Lung microvascular endothelial cell (primary cell): ENCODE measurements at regions not wholly inside any gene's neighbourhood (a gene's known extent, or its start where the extent isn't known, plus 50 kb on each side); places are given as distances from the start of the nearest gene placed in this dataset.

ENCODE experiments used
- DNase-seq, 2 donors: peaks; one replicate each; pipeline versions ENCODE4 v3.0.0 to v3.0.0-alpha.2; 2010; ENCODE audit warnings: low read depth in 2 of 2

GRCh38 chr10:105914432-105914831 is 1250.1 kb downstream of the SORCS1 start:
- DNase-seq = no peak

GRCh38 chr10:105908701-105909100 is 1255.8 kb downstream of the SORCS1 start:
- DNase-seq = no peak

GRCh38 chr10:105885495-105885894 is 1244.4 kb downstream of the SORCS3 start:
- no peak for DNase-seq

GRCh38 chr10:105879401-105879800 is 1238.3 kb downstream of the SORCS3 start:
- no peak for DNase-seq

GRCh38 chr10:105875050-105875449 is 1234.0 kb downstream of the SORCS3 start:
- no peak for DNase-seq

GRCh38 chr10:105872665-105873064 is 1231.6 kb downstream of the SORCS3 start:
- DNase-seq = no peak

- DNase-seq = no peak
These were observed 1227.8 kb downstream of the SORCS3 start for GRCh38 chr10:105868935-105869334.

- DNase-seq = no peak
These were observed 1223.8 kb downstream of the SORCS3 start for GRCh38 chr10:105864854-105865253.

- DNase-seq = no peak
These were observed 1216.5 kb downstream of the SORCS3 start for GRCh38 chr10:105857268-105858264.

GRCh38 chr10:105855791-105856190 is 1214.7 kb downstream of the SORCS3 start:
- no peak for DNase-seq

- DNase-seq = no peak
These were observed 1203.8 kb downstream of the SORCS3 start for GRCh38 chr10:105844676-105845570.

- no peak for DNase-seq
These were observed 1203.2 kb downstream of the SORCS3 start for GRCh38 chr10:105844241-105844640.

- DNase-seq = no peak
These were observed 1202.7 kb downstream of the SORCS3 start for GRCh38 chr10:105843786-105844185.

- DNase-seq = no peak
These were observed 1199.2 kb downstream of the SORCS3 start for GRCh38 chr10:105840288-105840770.

GRCh38 chr10:105838392-105838791 is 1197.3 kb downstream of the SORCS3 start:
- no peak for DNase-seq

- DNase-seq = peak in 1 of 2 donors; percentile 1
These were observed 1196.9 kb downstream of the SORCS3 start for GRCh38 chr10:105837951-105838350.

- DNase-seq = no peak
These were observed 1193.4 kb downstream of the SORCS3 start for GRCh38 chr10:105834261-105835059.

- no peak for DNase-seq
These were observed 1186.0 kb downstream of the SORCS3 start for GRCh38 chr10:105827133-105827532.

GRCh38 chr10:105807935-105808587 is 1167.0 kb downstream of the SORCS3 start:
- DNase-seq = no peak

- DNase-seq = no peak
These were observed 1162.1 kb downstream of the SORCS3 start for GRCh38 chr10:105803206-105803605.

GRCh38 chr10:105800641-105801040 is 1159.6 kb downstream of the SORCS3 start:
- no peak for DNase-seq
